H1 (cell line): ENCODE measurements at regions not wholly inside any gene's neighbourhood (a gene's known extent, or its start where the extent isn't known, plus 50 kb on each side); places are given as distances from the start of the nearest gene placed in this dataset.

ENCODE experiments used
- GABPA ChIP-seq: IDR thresholded peaks from 2 replicates; pipeline ENCODE4 v1.6.1; 2011; ENCODE audit warnings: mild to moderate bottlenecking, low read length, moderate library complexity, borderline replicate concordance; ENCODE audit not compliant: insufficient read depth
- JUN ChIP-seq: IDR thresholded peaks from 2 replicates; pipeline ENCODE4 v1.6.1; 2011; ENCODE audit warnings: low read depth, mild to moderate bottlenecking, improper control_type of control experiment, low read length
- KDM4A ChIP-seq: IDR thresholded peaks from one replicate; pipeline ENCODE4 v1.7.1; 2012; ENCODE audit warnings: low read depth, mild to moderate bottlenecking, moderate library complexity, low read length, inconsistent platforms; ENCODE audit not compliant: severe bottlenecking
- PHF8 ChIP-seq: fragments of 200-600 bp; sonication (generic); conservative IDR thresholded peaks from 2 replicates; pipeline ENCODE4 v1.7.1; 2012; ENCODE audit warnings: low read depth, mild to moderate bottlenecking, inconsistent platforms, low read length, moderate library complexity
- POLR2A ChIP-seq, 2 experiments: IDR thresholded peaks; 1 replicate in 1 of 2; 2 replicates in 1 of 2; pipeline ENCODE4 v1.6.1; 2011; ENCODE audit warnings: low read depth in 2 of 2, low read length in 2 of 2, mild to moderate bottlenecking in 2 of 2; ENCODE audit errors: control extremely low read depth in 1 of 2
- SIN3A ChIP-seq, 2 experiments: IDR thresholded peaks in 1 of 2; conservative IDR thresholded peaks in 1 of 2; 2 replicates each; pipeline ENCODE4 v1.6.1; 2011 to 2012; ENCODE audit warnings: low read length in 2 of 2, improper control_type of control experiment in 1 of 2, low read depth in 1 of 2, mild to moderate bottlenecking in 1 of 2
- YY1 ChIP-seq: IDR thresholded peaks from 2 replicates; pipeline ENCODE4 v1.6.1; 2011; ENCODE audit warnings: low read depth, mild to moderate bottlenecking, low read length
- TF ChIP-seq, protein P1 (sequence below), 3 experiments: IDR thresholded peaks; 1 replicate in 2 of 3; 2 replicates in 1 of 3; pipeline versions ENCODE4 v1.5.1 to v1.6.1; 2011; ENCODE audit warnings: low read length in 3 of 3, mild to moderate bottlenecking in 3 of 3, inconsistent platforms in 2 of 3, low read depth in 1 of 3, moderate library complexity in 1 of 3; ENCODE audit not compliant: insufficient read depth in 1 of 3; ENCODE audit errors: control extremely low read depth in 1 of 3
- TF ChIP-seq, protein P2 (sequence below): IDR thresholded peaks from 2 replicates; pipeline ENCODE4 v1.6.1; 2011; ENCODE audit warnings: low read depth, mild to moderate bottlenecking, low read length; ENCODE audit not compliant: insufficient read depth

DNA sequence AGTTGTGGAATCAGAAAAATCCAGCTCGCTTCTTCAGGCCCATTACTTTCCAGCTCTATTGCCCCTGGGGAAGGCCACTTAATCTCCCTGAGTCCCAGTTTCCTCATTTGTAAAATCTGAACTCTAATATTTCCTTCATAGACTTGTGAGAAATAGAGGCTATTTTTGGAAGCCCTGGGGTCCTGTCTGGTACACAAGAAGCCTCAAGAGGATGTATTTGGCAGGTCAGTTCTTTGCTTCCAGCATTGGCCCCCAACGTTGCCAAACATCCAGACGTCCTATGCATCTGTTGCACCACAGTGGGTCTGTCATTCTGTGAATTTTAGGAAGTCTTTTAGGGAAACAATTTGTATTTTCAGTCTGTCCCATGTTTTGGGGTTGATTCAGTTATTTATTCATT, 525.9 kb downstream of the EBF1 start:
- TF ChIP-seq GABPA = no peak
- TF ChIP-seq, protein P1, sequence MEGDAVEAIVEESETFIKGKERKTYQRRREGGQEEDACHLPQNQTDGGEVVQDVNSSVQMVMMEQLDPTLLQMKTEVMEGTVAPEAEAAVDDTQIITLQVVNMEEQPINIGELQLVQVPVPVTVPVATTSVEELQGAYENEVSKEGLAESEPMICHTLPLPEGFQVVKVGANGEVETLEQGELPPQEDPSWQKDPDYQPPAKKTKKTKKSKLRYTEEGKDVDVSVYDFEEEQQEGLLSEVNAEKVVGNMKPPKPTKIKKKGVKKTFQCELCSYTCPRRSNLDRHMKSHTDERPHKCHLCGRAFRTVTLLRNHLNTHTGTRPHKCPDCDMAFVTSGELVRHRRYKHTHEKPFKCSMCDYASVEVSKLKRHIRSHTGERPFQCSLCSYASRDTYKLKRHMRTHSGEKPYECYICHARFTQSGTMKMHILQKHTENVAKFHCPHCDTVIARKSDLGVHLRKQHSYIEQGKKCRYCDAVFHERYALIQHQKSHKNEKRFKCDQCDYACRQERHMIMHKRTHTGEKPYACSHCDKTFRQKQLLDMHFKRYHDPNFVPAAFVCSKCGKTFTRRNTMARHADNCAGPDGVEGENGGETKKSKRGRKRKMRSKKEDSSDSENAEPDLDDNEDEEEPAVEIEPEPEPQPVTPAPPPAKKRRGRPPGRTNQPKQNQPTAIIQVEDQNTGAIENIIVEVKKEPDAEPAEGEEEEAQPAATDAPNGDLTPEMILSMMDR (IDR thresholded peaks at IDR 0.05; ENCODE audit: control extremely low read depth in 1 of 3, insufficient read depth in 1 of 3, low read depth in 1 of 3, low read length in 3 of 3) = no peak
- TF ChIP-seq SIN3A (conservative IDR thresholded peaks at IDR 0.05 in 1 of 2, IDR thresholded peaks at IDR 0.05 in 1 of 2; ENCODE audit: low read depth in 1 of 2, low read length in 2 of 2) = no peak
- no peak for TF ChIP-seq POLR2A (IDR thresholded peaks at IDR 0.05; ENCODE audit: control extremely low read depth in 1 of 2, low read depth in 2 of 2, low read length in 2 of 2)
- TF ChIP-seq YY1 = no peak
- TF ChIP-seq, protein P2, sequence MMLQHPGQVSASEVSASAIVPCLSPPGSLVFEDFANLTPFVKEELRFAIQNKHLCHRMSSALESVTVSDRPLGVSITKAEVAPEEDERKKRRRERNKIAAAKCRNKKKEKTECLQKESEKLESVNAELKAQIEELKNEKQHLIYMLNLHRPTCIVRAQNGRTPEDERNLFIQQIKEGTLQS = no peak
- TF ChIP-seq PHF8 = no peak
- no peak for TF ChIP-seq JUN
- TF ChIP-seq KDM4A = no peak
